ENCODE measurements at regions not wholly inside any gene's neighbourhood (a gene's known extent, or its start where the extent isn't known, plus 50 kb on each side); places are given as distances from the start of the nearest gene placed in this dataset.

GRCh38 chr6:94124333-94124732 is 705.0 kb upstream of the EPHA7 start:
- no peak for TF ChIP-seq CTCF (IDR thresholded peaks at IDR 0.05)
- TF ChIP-seq POLR2A (IDR thresholded peaks at IDR 0.05) = no peak
